HG03103 (cell line): ENCODE measurements at regions not wholly inside any gene's neighbourhood (a gene's known extent, or its start where the extent isn't known, plus 50 kb on each side); places are given as distances from the start of the nearest gene placed in this dataset.
"Not testable (repeated sequence)": the region's sequence is repeated elsewhere in the genome, so short reads cannot be mapped to it uniquely, and the experiment has no call there.

Experiments used
- ATAC-seq: cut with Tn5 transposase; IDR thresholded peaks from one replicate; pipeline ENCODE4 v1.9.1; 2021; ENCODE audit warnings: low read depth; ENCODE audit not compliant: unreplicated experiment

DNA sequence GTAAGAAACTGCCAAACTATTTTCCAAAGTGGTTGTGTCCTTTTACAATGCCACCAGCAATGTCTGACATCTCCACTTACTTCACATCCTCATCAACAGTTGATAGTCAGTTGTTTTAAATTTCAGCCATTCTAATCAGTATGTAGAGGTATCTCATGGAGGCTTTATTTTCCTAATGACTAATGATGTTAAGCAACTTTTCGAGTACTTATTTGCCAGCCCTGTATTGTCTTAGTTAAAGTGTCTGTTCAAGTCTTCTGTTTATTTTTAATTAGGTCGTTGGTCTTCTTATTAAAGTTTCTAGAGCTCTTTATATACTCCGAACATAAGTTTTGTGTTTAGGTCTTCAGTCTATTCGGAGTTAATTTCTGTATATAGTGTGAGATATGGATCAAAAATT, 54.9 kb upstream of the NBPF12 start:
- not testable (repeated sequence) for ATAC-seq

DNA sequence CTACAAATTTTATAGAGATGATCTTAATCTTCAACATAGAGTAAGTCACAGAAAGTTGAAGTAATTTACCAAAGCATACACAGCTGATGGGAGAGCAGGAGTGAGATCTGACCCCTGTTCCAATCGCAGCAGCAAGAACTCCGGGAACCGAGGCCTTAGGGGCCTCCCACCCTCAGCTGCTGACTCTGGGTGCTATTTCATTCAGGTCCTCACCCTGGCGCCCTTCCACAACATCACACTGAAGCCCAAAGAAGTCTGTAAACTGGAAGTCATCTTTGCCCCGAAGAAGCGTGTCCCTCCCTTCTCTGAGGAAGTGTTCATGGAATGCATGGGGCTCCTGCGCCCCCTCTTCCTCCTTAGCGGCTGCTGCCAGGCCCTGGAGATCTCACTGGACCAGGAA, 57.0 kb upstream of the NBPF12 start:
- not testable (repeated sequence) for ATAC-seq

DNA sequence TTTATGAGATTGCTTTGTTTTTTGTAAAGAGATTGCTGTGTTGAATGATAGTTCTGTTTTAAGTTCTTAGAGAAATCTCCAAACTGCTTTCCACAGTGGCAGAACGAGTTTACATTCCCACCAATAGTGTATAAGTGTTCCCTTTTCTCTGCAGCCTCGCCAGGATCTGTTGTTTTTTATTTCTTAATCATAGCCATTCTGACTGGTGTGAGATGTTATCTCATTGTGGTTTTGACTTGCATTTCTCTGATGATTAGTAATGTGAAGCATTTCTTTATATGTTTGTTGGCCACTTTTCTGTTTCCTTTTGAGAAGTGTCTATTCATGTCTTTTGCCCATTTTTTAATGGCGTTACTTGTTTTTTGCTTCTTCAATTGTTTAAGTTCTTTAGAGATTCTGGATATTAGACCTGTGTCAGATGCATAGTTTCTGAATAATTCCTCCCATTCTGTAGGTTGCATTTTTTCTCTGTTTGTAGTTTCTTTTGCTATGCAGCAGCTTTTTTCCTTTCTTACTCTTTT, 74.3 kb upstream of the NBPF12 start:
- ATAC-seq: not testable (repeated sequence)

DNA sequence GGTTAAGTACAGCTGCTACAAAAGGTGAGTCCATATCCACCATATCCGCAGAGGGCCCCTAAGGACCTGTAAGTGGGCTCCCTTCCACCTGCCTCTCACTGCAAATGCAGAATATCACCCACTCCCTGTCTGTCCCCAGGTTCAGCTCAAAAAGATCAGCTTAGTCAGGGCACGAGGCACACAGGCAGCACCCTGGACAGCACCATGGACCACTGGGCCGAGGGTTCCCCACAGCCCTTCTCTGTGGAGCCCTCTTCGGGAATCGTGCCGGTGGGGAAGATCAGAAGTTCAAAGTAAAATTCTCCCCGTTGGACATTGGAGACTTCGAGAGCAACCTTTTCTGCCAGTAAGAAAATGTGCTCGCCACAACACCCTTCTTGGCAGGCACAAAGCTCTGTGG, 85.0 kb upstream of the NBPF12 start:
- ATAC-seq: not testable (repeated sequence)

DNA sequence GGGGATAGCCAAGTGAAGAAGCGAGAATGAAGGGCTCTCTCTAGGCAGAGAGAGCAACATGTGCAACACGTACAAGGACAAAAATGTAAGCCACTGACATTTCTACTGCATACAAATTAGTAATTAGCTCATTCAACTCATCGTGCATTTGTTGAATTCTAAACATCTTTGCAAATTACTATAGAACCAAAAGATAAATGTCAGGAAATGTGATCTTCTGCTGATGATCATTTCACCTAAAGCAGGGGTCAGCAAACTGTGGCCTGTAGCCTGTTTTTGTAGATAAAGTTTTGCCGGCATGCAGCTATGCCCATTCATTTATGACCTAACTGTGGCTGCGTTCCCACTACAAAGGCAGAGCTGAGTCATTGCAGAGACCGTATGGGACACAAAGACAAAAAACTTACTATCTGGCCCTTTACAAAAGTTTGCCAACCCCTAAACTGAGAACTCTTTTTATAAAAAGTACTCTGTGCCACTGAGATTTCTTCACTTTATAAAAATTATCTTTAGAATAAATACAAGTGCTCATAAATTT, 87.7 kb upstream of the NBPF12 start:
- ATAC-seq: not testable (repeated sequence)

DNA sequence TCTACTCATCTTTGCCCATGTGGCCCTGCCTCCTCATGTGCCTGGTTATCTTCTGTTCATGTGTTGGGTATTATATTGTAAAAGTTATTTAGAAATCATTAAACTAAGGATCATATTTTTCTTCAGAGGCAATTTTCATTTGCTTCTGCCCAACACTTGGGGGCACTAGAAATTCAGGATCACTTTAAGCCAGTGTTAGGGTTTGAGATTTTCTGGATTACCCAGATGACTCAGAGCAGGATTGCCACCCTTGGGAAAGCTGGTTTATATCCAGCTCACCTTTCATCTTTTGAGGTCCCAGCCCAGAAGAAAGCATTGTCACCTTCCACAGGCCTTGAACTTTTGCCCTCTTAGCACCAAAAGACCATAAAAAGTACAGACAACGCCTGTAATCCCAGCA, 99.4 kb upstream of the NBPF12 start:
- ATAC-seq: not testable (repeated sequence)

DNA sequence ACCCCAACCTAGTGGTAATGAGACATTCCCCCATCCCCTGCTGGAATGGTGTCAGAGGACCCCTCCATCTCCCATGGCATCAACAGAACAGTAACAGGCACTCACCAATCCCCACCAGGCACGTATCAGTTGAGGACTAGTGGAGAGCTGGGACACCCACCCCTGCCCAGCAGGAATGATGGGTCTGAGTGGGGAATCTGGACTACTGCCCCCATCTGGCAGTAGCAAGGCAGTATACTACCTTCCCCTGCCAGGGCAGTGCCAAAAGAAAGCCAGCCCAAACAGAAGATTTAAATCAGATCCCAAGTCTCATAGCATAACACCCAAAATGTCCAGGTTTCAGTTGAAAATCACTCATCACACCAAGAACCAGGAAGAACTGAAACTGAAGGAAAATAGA, 111.2 kb upstream of the NBPF12 start:
- ATAC-seq: not testable (repeated sequence)

DNA sequence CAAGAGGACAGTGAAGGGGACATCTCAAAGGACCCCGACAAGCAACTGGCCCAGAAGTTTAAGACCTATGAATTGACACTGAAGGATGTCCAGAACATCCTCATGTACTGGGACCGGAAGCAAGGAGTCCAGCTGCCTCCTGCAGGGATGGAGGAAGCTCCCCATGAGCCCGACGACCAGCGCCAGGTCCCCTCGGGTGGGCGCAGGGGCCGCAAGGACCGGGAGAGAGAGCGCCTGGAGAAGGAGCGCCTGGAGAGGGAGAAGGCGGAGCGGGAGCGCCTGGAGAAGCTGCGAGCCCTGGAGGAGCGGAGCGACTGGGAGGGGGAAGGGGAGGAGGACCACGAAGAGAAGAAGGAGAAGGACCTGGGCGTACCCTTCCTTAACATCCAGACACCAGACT, 143.9 kb upstream of the NBPF12 start:
- ATAC-seq: not testable (repeated sequence)

DNA sequence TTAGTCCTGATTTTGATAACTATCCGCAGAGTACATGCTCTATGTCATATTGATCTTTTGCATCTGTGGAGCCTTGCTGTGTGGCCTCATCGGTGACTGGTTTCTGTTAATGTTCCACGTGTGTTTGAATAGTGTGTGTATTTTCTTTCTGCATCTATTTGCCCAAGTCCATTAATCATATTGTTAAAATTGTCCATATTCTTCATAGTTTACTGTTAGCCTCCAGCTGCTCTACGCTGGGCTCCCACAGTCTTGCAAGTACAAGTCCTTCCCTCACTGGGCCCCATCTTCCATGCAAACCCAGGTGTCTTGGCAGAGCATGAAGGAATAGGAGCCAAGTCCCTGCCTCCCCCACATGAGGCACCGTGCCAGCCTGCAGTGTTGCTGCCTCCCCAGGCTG, 145.4 kb upstream of the NBPF12 start:
- not testable (repeated sequence) for ATAC-seq

DNA sequence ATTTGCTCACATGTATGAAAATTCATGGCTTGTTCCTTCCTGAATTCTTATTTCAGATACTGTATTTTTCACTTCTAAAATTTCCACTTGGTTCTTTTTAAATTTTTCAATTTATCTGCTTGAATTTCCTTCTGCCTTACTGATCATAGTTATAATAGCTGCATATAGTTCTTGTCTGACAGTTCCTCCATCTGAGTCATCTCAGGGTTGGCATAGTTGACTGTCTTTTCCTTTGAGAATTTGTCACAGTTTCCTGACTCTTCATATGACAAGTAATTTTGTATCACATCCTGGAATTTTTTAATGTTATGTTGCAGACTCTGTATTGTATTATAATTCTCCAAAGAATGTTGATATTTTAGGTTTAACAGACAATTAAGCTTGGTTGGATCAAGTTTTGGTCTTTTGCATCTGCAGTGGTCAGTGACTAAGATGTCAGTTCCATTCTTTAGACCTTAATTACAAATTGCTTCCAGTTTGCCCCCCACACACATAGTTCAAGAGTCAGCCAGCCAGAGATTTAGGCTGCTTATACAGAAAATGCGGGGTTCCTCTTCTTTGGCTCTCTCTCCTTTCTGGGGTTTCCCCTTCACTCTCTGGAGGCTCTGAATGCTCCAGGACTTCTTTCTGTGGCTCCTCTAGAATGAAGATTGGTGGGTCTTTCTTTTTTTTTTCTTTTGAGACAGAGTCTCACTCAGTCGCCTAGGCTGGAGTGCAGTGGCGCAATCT, 153.7 kb upstream of the NBPF12 start:
- ATAC-seq: not testable (repeated sequence)

DNA sequence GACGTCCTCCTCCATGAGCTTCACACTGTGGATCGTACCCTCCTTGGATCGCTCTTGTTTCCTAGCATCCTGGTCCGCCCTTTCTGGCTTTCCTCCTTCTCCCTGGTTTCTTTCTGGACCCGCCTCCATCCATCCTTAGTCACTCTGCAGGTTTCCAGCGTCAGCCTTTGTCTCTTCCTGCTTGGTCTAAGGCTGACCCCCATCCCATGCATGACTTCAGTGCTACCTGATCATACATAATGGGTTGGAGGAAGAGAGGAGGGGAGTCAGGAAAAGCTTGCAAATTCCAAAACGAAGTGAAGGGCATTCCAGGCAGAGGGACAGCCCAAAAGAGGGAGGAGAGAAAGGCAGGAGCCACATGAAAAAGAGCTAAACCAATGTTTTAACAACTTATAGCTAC, 156.9 kb upstream of the NBPF12 start:
- not testable (repeated sequence) for ATAC-seq

DNA sequence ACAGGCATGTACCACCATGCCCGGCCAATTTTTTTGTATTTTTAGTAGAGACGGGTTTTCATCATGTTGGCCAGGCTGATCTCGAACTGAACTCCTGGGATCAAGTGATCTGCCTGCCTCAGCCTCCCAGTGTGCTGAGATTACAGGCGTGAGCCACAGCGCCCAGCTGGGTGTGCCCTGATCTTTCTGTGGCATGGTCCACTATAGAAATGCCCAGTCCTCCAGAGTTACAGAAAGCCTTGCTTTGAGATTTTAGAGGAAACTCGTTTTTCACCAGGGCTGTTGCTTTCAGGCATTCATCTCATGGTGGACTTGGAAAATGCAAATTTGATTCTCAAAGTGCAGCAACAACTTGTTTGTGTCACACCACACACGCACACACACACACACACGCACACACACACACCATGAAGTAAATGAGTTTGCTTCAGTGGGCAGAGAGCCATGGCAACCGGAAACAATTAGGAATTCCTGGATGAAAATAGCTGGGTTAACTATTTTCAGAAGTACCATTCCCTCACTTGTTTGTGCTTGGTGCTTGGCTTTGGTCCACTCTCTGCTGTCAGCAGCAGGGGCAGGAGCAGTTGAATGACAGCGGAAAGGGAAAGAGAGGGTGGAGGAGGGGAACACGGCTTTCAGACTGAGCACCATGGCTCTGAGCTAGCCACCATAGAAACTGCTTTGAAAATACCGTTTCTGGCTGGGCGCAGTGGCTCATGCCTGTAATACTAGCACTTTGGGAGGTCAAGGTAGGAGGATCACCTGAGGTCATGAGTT, 160.1 kb upstream of the NBPF12 start:
- ATAC-seq: not testable (repeated sequence)

DNA sequence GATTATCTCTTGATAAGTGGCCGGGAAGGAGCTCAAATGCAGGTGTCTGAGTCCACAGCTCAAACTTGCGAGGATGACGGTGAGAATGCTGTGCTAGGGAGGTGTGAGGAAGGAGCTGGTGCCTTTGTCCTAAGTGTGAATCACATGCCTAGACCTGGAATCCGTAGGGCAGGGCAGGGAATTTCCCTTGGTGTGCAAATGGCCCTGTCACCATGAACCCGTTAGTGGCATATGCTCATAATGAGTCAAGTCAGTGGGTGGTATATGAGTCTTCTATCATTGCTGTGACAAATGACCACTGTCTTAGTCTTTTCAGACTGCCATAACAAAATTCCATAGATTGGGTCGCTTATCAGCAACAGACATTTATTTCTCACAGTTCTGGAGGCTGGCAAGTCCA, 163.1 kb upstream of the NBPF12 start:
- not testable (repeated sequence) for ATAC-seq

DNA sequence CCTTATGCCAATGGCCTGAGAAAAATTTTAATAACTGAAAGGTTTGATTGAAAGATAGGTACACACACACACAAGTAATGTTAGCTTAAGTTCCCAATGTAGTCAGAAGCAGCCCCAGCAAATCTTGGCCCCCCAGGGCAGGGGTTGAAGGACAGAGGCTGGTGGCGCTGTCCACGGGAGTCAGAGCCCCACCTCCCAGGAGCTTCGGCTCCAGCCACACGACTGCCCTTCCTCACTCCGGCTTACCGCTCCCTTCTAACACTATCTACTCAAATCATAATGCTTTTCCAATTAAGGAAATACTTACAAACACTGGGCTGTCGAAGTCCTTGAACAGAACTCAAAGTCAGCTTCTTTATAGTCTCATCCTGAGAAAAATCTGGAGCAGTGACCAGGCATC, 163.9 kb upstream of the NBPF12 start:
- not testable (repeated sequence) for ATAC-seq

DNA sequence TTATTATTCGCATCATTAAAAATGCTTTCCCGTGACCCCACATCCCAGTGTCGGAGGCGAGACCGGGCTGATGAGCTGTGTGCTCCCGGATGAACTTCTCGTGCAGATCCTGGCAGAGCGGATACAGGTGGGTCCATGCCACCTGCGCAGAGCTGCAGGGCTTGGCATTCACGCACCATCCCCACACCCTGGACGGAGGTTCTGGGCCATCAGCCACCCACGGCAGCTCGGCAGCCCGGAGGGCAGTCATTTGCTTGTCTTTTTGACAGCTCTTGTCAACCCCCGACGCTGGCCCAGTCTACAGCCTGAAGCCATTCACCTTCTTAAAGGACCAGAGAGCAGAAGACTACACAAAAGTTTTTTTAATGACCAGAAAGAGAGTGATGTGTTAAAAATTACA, 166.7 kb upstream of the NBPF12 start:
- ATAC-seq: not testable (repeated sequence)

DNA sequence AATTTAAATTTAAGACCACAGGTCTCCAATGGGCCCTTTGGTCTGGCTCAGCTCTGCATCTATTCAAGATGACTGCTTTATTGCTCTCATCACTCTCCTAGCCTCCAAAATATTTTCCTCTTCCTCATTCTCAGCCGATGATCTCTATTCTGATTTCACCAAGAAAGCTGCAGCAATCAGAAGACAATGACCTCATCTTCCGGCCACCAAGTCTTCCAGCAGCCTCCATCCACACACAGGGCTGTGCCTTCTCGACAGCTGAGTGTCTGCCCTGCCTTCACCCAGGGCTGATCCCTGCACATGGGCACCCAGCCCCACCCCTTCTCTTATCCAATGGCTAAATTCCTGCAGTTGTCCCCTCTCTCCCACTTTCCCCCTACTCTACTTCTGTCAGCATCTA, 167.1 kb upstream of the NBPF12 start:
- not testable (repeated sequence) for ATAC-seq

DNA sequence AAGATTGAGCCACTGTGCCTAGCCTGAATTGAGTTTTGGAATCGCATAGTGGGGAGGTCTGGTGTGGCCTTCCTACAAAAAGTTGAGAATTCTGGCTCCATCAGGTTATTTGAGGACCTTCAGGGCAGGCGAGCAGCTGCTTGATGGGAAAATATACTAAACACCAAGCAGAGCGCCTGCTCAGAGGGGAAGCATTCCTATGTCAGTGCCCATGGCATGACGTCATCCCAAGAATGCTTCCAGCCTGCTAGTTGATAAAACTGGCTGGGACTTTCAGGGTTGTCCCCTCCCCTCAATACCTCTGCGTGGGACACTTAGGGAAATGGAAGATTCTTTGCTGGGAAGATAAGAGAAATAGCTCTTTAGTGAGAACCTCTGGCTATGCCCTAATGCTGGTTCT, 174.9 kb upstream of the NBPF12 start:
- ATAC-seq: not testable (repeated sequence)

DNA sequence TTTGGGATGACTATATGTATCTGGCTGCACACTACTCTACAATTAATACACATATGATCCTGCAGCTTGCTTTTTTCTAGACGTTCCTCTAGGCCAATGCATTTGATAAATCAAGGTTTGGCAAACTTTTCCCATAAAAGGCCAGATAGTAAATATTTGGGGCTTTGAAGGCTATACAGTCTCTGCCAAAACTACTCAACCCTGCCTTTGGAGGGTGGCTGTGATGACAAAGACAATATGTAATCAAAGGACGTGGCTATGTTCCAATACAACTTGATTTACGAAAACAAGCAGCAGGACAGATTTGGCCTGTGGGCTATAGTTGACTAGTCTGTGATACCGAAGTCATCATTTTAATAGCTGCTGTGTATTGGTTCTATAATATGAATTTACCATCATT, 181.3 kb upstream of the NBPF12 start:
- not testable (repeated sequence) for ATAC-seq

DNA sequence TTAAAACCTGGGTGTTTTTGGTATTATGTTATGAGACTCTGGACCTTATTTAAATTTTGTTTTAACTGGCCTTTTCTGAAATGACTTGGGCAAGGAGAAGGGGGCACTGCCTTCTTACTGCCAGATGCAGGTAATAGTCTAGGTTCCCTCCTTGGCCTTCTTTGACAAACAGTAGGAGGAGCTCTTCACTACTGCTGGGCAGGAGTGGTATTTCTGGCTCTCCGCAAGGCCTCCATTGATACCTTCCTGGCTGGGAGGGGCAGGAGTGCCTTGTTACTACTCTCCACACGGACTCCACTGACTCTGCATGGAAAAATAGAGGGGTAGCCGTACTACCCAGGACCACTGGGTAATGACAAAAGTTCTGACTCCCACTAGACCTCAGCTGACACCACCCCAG, 189.4 kb upstream of the NBPF12 start:
- not testable (repeated sequence) for ATAC-seq

DNA sequence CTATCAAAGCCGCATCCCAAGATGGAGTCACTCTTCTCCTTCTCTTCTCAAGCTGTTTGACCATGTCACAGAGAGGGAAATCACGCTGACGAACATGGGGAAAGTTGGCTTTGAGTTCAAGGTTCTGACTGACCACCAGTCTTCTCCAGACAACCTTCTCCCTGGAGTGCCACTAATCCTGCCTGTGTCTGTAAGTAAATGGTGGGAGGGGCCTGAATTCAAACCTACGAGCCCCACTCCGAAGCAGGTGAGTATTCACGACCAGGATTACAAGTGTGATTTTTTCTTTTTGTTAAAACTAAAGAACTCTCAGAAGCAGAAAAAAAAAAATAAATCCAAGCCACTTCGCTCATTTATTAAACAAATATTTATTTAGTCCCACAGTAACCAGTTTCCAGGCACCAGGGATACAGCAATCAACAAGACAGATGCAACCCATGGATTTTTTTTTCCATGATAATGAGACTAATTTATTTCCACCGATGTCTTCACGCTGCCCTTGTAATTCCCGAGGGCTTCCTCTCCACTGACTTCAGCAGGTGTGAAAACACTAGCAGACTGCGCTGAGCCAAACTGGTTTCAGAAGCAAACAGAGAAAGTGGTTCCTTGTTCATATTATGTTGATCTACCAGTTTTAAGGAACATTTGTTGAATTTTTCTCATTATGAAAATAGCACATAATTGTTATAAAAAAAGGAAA, 206.0 kb upstream of the NBPF12 start:
- ATAC-seq: not testable (repeated sequence)
